ENCODE measurements at regions not wholly inside any gene's neighbourhood (a gene's known extent, or its start where the extent isn't known, plus 50 kb on each side); places are given as distances from the start of the nearest gene placed in this dataset.

DNA sequence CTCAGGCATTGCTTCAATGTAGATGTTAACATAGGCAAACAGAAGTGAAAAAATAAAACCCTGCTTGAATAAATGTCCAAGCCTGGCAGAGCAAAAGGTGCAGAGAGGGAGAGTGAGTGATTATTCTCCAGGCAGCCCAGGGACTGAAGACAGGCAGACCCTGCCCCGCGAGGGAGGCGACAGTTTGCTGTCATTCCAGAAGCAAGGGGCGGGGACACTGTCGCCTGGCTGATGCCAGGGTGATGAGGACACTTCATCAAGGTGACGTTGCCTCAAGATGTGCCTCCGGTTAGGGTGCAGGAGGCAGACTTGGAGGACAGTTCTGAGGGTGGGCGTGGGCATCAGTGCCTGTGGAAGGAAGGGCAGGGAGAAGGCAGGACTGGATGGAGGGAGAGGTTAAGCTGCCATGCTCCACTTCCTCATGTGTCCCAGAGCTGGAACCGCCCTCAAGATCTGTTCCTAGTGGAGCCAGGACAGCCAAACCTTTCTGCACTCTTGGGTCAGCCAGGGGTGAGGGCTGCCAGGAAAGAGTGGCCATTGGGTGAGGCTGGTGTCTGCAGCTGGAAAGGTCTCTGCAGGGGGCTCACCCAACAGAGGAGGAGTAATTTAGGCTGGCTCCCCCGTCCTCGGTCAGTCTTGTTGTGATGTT lies 560.5 kb upstream of the MKI67 start:
- Histone ChIP-seq H3K4me1 (ENCODE audit: control insufficient read depth in 1 of 2, insufficient read depth in 2 of 2, low read length in 2 of 2) (peaks cover 0 to 9% of the 10 kb centered on the region in 2 experiments; a peak in 1 of 4 replicates), H2AFZ (ENCODE audit: low read depth, low read length, poor library complexity, severe bottlenecking) (no peak overlapping the region), H4K20me1 (ENCODE audit: insufficient read depth) (no peaks in the 10 kb centered on the region), H3K9me2 (ENCODE audit: insufficient read depth) (no peaks in the 10 kb centered on the region), H3K9ac (ENCODE audit: low read length) (no peak overlapping the region), H3K27ac (ENCODE audit: low read depth, low read length) (no peak overlapping the region), H3K4me3 (replicated peaks in 1 of 2; ENCODE audit: low read depth in 1 of 2, low read length in 2 of 2) (no peak overlapping the region), H3K4me2 (ENCODE audit: low read length) (no peak overlapping the region), H3K36me3 (ENCODE audit: control insufficient read depth in 1 of 2, insufficient read depth in 2 of 2, low read length in 2 of 2) (no peaks in the 10 kb centered on the region), H3K79me2 (ENCODE audit: insufficient read depth, low read length) (no peaks in the 10 kb centered on the region), H3K27me3 (ENCODE audit: insufficient read depth, low read length) (peaks cover 71% of the 10 kb centered on the region), H3K9me3 (ENCODE audit: control insufficient read depth in 1 of 2, insufficient read depth in 1 of 2, low read depth in 1 of 2, low read length in 2 of 2) (no peaks in the 10 kb centered on the region)
- DNase-seq (ENCODE audit: low read depth, low spot score) (no peak), ATAC-seq (peak; percentile 26; the same call in 1 of the 2 replicates)
- BruUV-seq (replicated peaks), result no TSS peak
- POLR2A ChIA-PET, result no interaction called here
- RAD21 ChIA-PET (ENCODE audit: low non-redundant PET in 1 of 2, low total read pairs in 2 of 2, uncharacterized antibody in 2 of 2, unreplicated experiment in 2 of 2), result no interaction called here
- intact Hi-C loops (cut with micrococcal nuclease), result no loop called here
- CTCF ChIA-PET, result no interaction called here
- TF ChIP-seq EGR1 (IDR thresholded peaks at IDR 0.05; ENCODE audit: low read depth) (no peak), ELF1 (IDR thresholded peaks at IDR 0.05; ENCODE audit: borderline replicate concordance, low read depth) (no peak), JUND (IDR thresholded peaks at IDR 0.05) (no peak), POLR2A (IDR thresholded peaks at IDR 0.05; ENCODE audit: borderline replicate concordance, extremely low read depth, insufficient read depth, insufficient read length) (no peak), EZH2phosphoT487 (IDR thresholded peaks at IDR 0.05; ENCODE audit: borderline replicate concordance) (no peak), CBX3 (IDR thresholded peaks at IDR 0.05; ENCODE audit: low read depth) (no peak), ZNF274 (IDR thresholded peaks at IDR 0.05; ENCODE audit: low read depth, low read length) (no peak), SRF (IDR thresholded peaks at IDR 0.05; ENCODE audit: low read depth) (no peak), YY1 (IDR thresholded peaks at IDR 0.05; ENCODE audit: extremely low read depth, insufficient replicate concordance, low read depth, low read length) (no peak), SP1 (IDR thresholded peaks at IDR 0.05; ENCODE audit: low read depth) (no peak), CTCF (IDR thresholded peaks at IDR 0.05 in 2 of 3, conservative IDR thresholded peaks at IDR 0.05 in 1 of 3; ENCODE audit: borderline replicate concordance in 1 of 3, insufficient read depth in 1 of 3, low read depth in 2 of 3, low read length in 2 of 3) (no peak), CEBPB (IDR thresholded peaks at IDR 0.05; ENCODE audit: low read depth) (no peak), SIN3A (IDR thresholded peaks at IDR 0.05; ENCODE audit: low read depth) (no peak), EZH2 (IDR thresholded peaks at IDR 0.05) (no peak), ATF3 (IDR thresholded peaks at IDR 0.05) (no peak), FOSL1 (IDR thresholded peaks at IDR 0.05; ENCODE audit: low read depth) (no peak)
- TF ChIP-seq, protein P1, sequence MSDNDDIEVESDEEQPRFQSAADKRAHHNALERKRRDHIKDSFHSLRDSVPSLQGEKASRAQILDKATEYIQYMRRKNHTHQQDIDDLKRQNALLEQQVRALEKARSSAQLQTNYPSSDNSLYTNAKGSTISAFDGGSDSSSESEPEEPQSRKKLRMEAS (IDR thresholded peaks at IDR 0.05), result no peak
- TF ChIP-seq, protein P2, sequence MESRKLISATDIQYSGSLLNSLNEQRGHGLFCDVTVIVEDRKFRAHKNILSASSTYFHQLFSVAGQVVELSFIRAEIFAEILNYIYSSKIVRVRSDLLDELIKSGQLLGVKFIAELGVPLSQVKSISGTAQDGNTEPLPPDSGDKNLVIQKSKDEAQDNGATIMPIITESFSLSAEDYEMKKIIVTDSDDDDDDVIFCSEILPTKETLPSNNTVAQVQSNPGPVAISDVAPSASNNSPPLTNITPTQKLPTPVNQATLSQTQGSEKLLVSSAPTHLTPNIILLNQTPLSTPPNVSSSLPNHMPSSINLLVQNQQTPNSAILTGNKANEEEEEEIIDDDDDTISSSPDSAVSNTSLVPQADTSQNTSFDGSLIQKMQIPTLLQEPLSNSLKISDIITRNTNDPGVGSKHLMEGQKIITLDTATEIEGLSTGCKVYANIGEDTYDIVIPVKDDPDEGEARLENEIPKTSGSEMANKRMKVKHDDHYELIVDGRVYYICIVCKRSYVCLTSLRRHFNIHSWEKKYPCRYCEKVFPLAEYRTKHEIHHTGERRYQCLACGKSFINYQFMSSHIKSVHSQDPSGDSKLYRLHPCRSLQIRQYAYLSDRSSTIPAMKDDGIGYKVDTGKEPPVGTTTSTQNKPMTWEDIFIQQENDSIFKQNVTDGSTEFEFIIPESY (IDR thresholded peaks at IDR 0.05; ENCODE audit: extremely low read depth, insufficient replicate concordance, low read length), result no peak
